BLaER1 (cell line): ENCODE measurements at regions not wholly inside any gene's neighbourhood (a gene's known extent, or its start where the extent isn't known, plus 50 kb on each side); places are given as distances from the start of the nearest gene placed in this dataset.

Source experiments
- H3K27ac ChIP-seq: shearing (Covaris generic); formaldehyde crosslinking; 2 replicates; pipeline ENCODE4 v1.8.1; 2022
- H3K27me3 ChIP-seq: shearing (Covaris generic); formaldehyde crosslinking; 2 replicates; pipeline ENCODE4 v1.8.1; 2022
- H3K36me3 ChIP-seq: shearing (Covaris generic); formaldehyde crosslinking; 2 replicates; pipeline ENCODE4 v1.8.1; 2022
- H3K4me1 ChIP-seq: shearing (Covaris generic); formaldehyde crosslinking; 2 replicates; pipeline ENCODE4 v1.8.1; 2022
- H3K4me2 ChIP-seq: shearing (Covaris generic); formaldehyde crosslinking; 2 replicates; pipeline ENCODE4 v1.8.1; 2022
- H3K4me3 ChIP-seq: shearing (Covaris generic); formaldehyde crosslinking; 2 replicates; pipeline ENCODE4 v1.8.1; 2022
- H3K9ac ChIP-seq: shearing (Covaris generic); formaldehyde crosslinking; 2 replicates; pipeline ENCODE4 v1.8.1; 2022
- H3K9me3 ChIP-seq: shearing (Covaris generic); formaldehyde crosslinking; 2 replicates; pipeline ENCODE4 v1.8.1; 2022
- H4K20me1 ChIP-seq: shearing (Covaris generic); formaldehyde crosslinking; 2 replicates; pipeline ENCODE4 v1.8.1; 2022
- Cebpa-rat ChIP-seq: shearing (Covaris generic); IDR thresholded peaks from 2 replicates; pipeline ENCODE4 v1.8.1; 2022

GRCh38 chr1:56418151-56418631 lies 161.2 kb downstream of the PLPP3 start:
- TF ChIP-seq Cebpa-rat = no peak
- H3K36me3 ChIP-seq = no peaks in the 10 kb centered on the region
- no peaks in the 10 kb centered on the region for H3K9me3 ChIP-seq
- H3K27ac ChIP-seq = 0 out of 2 replicates have a peak overlapping the region, but pooled peaks have one; percentile 19
- H3K4me3 ChIP-seq = no peak overlapping the region
- H3K9ac ChIP-seq = no peak overlapping the region
- peak overlapping the region; percentile 71 for H3K4me2 ChIP-seq
- peaks cover 18% of the 10 kb centered on the region for H3K4me1 ChIP-seq
- no peaks in the 10 kb centered on the region for H4K20me1 ChIP-seq
- H3K27me3 ChIP-seq = no peaks in the 10 kb centered on the region

GRCh38 chr1:56417646-56418045 lies 161.7 kb downstream of the PLPP3 start:
- Histone ChIP-seq H3K36me3 (no peaks in the 10 kb centered on the region), H3K4me1 (peaks cover 18% of the 10 kb centered on the region), H3K4me2 (peak overlapping the region; percentile 71), H3K27ac (no peak overlapping the region), H3K9ac (no peak overlapping the region), H3K9me3 (no peaks in the 10 kb centered on the region), H4K20me1 (no peaks in the 10 kb centered on the region), H3K4me3 (no peak overlapping the region), H3K27me3 (no peaks in the 10 kb centered on the region)
- no peak for TF ChIP-seq Cebpa-rat

- Histone ChIP-seq H3K4me3 (no peak overlapping the region), H3K36me3 (no peaks in the 10 kb centered on the region), H3K9ac (no peak overlapping the region), H3K4me2 (no peak overlapping the region), H4K20me1 (no peaks in the 10 kb centered on the region), H3K27me3 (no peaks in the 10 kb centered on the region), H3K27ac (no peak overlapping the region), H3K9me3 (no peaks in the 10 kb centered on the region), H3K4me1 (peaks cover 18% of the 10 kb centered on the region)
- TF ChIP-seq Cebpa-rat = no peak
Measured at GRCh38 chr1:56416495-56416894, 162.9 kb downstream of the PLPP3 start.

GRCh38 chr1:56415720-56416119 lies 163.6 kb downstream of the PLPP3 start:
- H3K9me3 ChIP-seq = no peaks in the 10 kb centered on the region
- H3K4me2 ChIP-seq = no peak overlapping the region
- no peak for TF ChIP-seq Cebpa-rat
- H3K36me3 ChIP-seq = no peaks in the 10 kb centered on the region
- H3K9ac ChIP-seq = no peak overlapping the region
- no peaks in the 10 kb centered on the region for H3K27me3 ChIP-seq
- H3K4me3 ChIP-seq = no peak overlapping the region
- peaks cover 18% of the 10 kb centered on the region for H3K4me1 ChIP-seq
- H4K20me1 ChIP-seq = no peaks in the 10 kb centered on the region
- no peak overlapping the region for H3K27ac ChIP-seq

GRCh38 chr1:56415258-56415657 lies 164.1 kb downstream of the PLPP3 start:
- H3K4me1 ChIP-seq = peaks cover 18% of the 10 kb centered on the region
- H3K9ac ChIP-seq = no peak overlapping the region
- no peak overlapping the region for H3K27ac ChIP-seq
- no peaks in the 10 kb centered on the region for H3K36me3 ChIP-seq
- H3K4me3 ChIP-seq = no peak overlapping the region
- no peaks in the 10 kb centered on the region for H3K27me3 ChIP-seq
- TF ChIP-seq Cebpa-rat = no peak
- no peaks in the 10 kb centered on the region for H4K20me1 ChIP-seq
- no peak overlapping the region for H3K4me2 ChIP-seq
- no peaks in the 10 kb centered on the region for H3K9me3 ChIP-seq

GRCh38 chr1:56414728-56415224 lies 164.6 kb downstream of the PLPP3 start:
- Histone ChIP-seq H3K9ac (no peak overlapping the region), H3K9me3 (no peaks in the 10 kb centered on the region), H3K27ac (no peak overlapping the region), H3K27me3 (no peaks in the 10 kb centered on the region), H4K20me1 (no peaks in the 10 kb centered on the region), H3K4me2 (no peak overlapping the region), H3K4me1 (peaks cover 18% of the 10 kb centered on the region), H3K36me3 (no peaks in the 10 kb centered on the region), H3K4me3 (no peak overlapping the region)
- no peak for TF ChIP-seq Cebpa-rat

GRCh38 chr1:56413671-56414199 lies 165.6 kb downstream of the PLPP3 start:
- Histone ChIP-seq H3K4me2 (no peak overlapping the region), H3K4me3 (no peak overlapping the region), H3K27ac (no peak overlapping the region), H3K36me3 (no peaks in the 10 kb centered on the region), H4K20me1 (no peaks in the 10 kb centered on the region), H3K4me1 (peaks cover 14% of the 10 kb centered on the region), H3K27me3 (no peaks in the 10 kb centered on the region), H3K9me3 (no peaks in the 10 kb centered on the region), H3K9ac (no peak overlapping the region)
- TF ChIP-seq Cebpa-rat = no peak

- no peaks in the 10 kb centered on the region for H3K36me3 ChIP-seq
- no peaks in the 10 kb centered on the region for H3K9me3 ChIP-seq
- no peaks in the 10 kb centered on the region for H3K4me1 ChIP-seq
- H3K4me2 ChIP-seq = no peak overlapping the region
- no peak overlapping the region for H3K4me3 ChIP-seq
- no peaks in the 10 kb centered on the region for H4K20me1 ChIP-seq
- H3K27me3 ChIP-seq = no peaks in the 10 kb centered on the region
- no peak for TF ChIP-seq Cebpa-rat
- H3K27ac ChIP-seq = no peak overlapping the region
- H3K9ac ChIP-seq = no peak overlapping the region
Measured at GRCh38 chr1:56411484-56412180, 167.7 kb downstream of the PLPP3 start.

- Histone ChIP-seq H3K9ac (no peak overlapping the region), H3K4me3 (no peak overlapping the region)
Measured at GRCh38 chr1:56411021-56411420, 168.3 kb downstream of the PLPP3 start.

GRCh38 chr1:56410405-56410804 lies 169.0 kb downstream of the PLPP3 start:
- Histone ChIP-seq H4K20me1 (no peaks in the 10 kb centered on the region), H3K4me3 (no peak overlapping the region), H3K4me2 (no peak overlapping the region), H3K27me3 (no peaks in the 10 kb centered on the region), H3K4me1 (no peaks in the 10 kb centered on the region), H3K9me3 (no peaks in the 10 kb centered on the region), H3K36me3 (no peaks in the 10 kb centered on the region), H3K9ac (no peak overlapping the region), H3K27ac (no peak overlapping the region)
- no peak for TF ChIP-seq Cebpa-rat

More at GRCh38 chr1:56411021-56411420, 168.3 kb downstream of the PLPP3 start:
- Histone ChIP-seq H3K27me3 (no peaks in the 10 kb centered on the region), H3K4me2 (no peak overlapping the region), H4K20me1 (no peaks in the 10 kb centered on the region), H3K27ac (no peak overlapping the region), H3K4me1 (no peaks in the 10 kb centered on the region), H3K9me3 (no peaks in the 10 kb centered on the region), H3K36me3 (no peaks in the 10 kb centered on the region)
- TF ChIP-seq Cebpa-rat = no peak
